ENCODE measurements at regions not wholly inside any gene's neighbourhood (a gene's known extent, or its start where the extent isn't known, plus 50 kb on each side); places are given as distances from the start of the nearest gene placed in this dataset.

GRCh38 chr4:187464573-187464972 lies 531.0 kb upstream of the ZFP42 start:
- H2BK120ac ChIP-seq (ENCODE audit: low read depth, low read length, poor library complexity, severe bottlenecking) = no peak overlapping the region
- H3K4me1 ChIP-seq (ENCODE audit: insufficient read depth, low read length) = no peaks in the 10 kb centered on the region
- Mint-ChIP-seq H3K27me3 (ENCODE audit: low read depth) (peaks cover 2% of the 10 kb centered on the region; the same call in 1 of the 2 replicates), H3K4me1 (no peaks in the 10 kb centered on the region), H3K4me3 (no peak overlapping the region), H3K27ac (no peak overlapping the region), H3K9me3 (no peaks in the 10 kb centered on the region; a peak in 1 of 5 replicates), H3K36me3 (ENCODE audit: insufficient read depth in 1 of 3, low read depth in 3 of 3) (no peaks in the 10 kb centered on the region)
- H4K8ac ChIP-seq (replicated peaks; ENCODE audit: insufficient read length, low read depth, low read length) = no peak overlapping the region
- no peak overlapping the region for H3K4me2 ChIP-seq (ENCODE audit: insufficient read depth, insufficient read length, low read length)
- H3K9ac ChIP-seq (ENCODE audit: extremely low read depth, insufficient read length, low read length) = no peak overlapping the region
- no peak overlapping the region for H3K4ac ChIP-seq (ENCODE audit: low read depth, low read length)
- no peaks in the 10 kb centered on the region for H4K20me1 ChIP-seq (ENCODE audit: control insufficient read depth, insufficient read depth, insufficient read length)
- H2BK20ac ChIP-seq (ENCODE audit: low read depth, low read length, poor library complexity, severe bottlenecking) = no peak overlapping the region
- H3K23ac ChIP-seq (ENCODE audit: insufficient read length, low read depth, low read length) = no peak overlapping the region
- H2AFZ ChIP-seq (ENCODE audit: low read length) = no peak overlapping the region
- no peaks in the 10 kb centered on the region for H3K79me2 ChIP-seq (ENCODE audit: insufficient read depth, low read length)
- H2BK5ac ChIP-seq (ENCODE audit: insufficient read length, low read length) = no peak overlapping the region
- H3K9me3 ChIP-seq (ENCODE audit: control insufficient read depth, low read depth, low read length) = no peaks in the 10 kb centered on the region
- no peak overlapping the region for H3K27ac ChIP-seq (ENCODE audit: insufficient read length, low read depth, low read length)
- H4K5ac ChIP-seq (ENCODE audit: insufficient read length, low read depth, low read length) = no peak overlapping the region
- no peak overlapping the region for H4K91ac ChIP-seq (ENCODE audit: insufficient read length, low read depth, low read length)
- no peaks in the 10 kb centered on the region for H3K27me3 ChIP-seq (ENCODE audit: insufficient read depth, low read length)
- no peak for TF ChIP-seq CTCF (conservative IDR thresholded peaks at IDR 0.05)
- no peak overlapping the region for H2BK15ac ChIP-seq (ENCODE audit: low read depth, low read length)
- H3K23me2 ChIP-seq (ENCODE audit: insufficient read length, low read depth, low read length, poor library complexity, severe bottlenecking) = no peaks in the 10 kb centered on the region
- H3K56ac ChIP-seq (ENCODE audit: insufficient read length, low read depth, low read length) = no peak overlapping the region
- H3T11ph ChIP-seq (ENCODE audit: low read length) = no peak overlapping the region
- H2BK12ac ChIP-seq (ENCODE audit: insufficient read length, low read depth, low read length) = no peak overlapping the region
- no peak for DNase-seq
- H3K14ac ChIP-seq (ENCODE audit: insufficient read depth, low read length) = no peak overlapping the region
- no peak overlapping the region for H3K18ac ChIP-seq (ENCODE audit: insufficient read length, low read depth, low read length)
- H3K79me1 ChIP-seq (ENCODE audit: insufficient read depth, low read depth, low read length, poor library complexity, severe bottlenecking) = no peaks in the 10 kb centered on the region
- H2AK5ac ChIP-seq (ENCODE audit: insufficient read length, low read length) = no peak overlapping the region
